ENCODE measurements at regions not wholly inside any gene's neighbourhood (a gene's known extent, or its start where the extent isn't known, plus 50 kb on each side); places are given as distances from the start of the nearest gene placed in this dataset.

DNA sequence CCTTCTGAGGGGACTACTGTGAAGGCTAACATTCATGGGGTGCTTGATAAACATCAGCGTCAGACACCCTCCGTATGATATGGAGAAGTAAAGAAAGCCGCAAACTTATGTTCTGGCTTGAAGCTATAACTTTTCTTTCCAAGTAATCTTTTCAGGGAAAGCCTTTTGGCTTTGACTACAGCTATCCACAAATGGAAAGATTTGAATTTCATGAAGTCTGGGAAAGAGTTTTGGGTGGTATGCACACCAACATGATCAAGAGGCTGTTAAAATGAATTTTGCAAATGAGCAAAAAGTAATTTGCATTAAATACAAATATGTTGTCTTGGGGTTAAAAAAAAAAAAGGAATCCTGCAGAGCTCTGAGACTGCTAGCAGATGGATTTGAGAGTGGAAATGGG is 114.8 kb upstream of the LIMCH1 start:
- ATAC-seq: no peak
- TF ChIP-seq, protein P1, sequence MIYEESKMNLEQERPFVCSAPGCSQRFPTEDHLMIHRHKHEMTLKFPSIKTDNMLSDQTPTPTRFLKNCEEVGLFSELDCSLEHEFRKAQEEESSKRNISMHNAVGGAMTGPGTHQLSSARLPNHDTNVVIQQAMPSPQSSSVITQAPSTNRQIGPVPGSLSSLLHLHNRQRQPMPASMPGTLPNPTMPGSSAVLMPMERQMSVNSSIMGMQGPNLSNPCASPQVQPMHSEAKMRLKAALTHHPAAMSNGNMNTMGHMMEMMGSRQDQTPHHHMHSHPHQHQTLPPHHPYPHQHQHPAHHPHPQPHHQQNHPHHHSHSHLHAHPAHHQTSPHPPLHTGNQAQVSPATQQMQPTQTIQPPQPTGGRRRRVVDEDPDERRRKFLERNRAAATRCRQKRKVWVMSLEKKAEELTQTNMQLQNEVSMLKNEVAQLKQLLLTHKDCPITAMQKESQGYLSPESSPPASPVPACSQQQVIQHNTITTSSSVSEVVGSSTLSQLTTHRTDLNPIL (CRISPR knock-in tag; IDR thresholded peaks at IDR 0.05; ENCODE audit: low read depth): no peak
- TF ChIP-seq TCF4 (CRISPR knock-in tag; IDR thresholded peaks at IDR 0.05; ENCODE audit: borderline replicate concordance): no peak
- TF ChIP-seq ARNTL (CRISPR knock-in tag; IDR thresholded peaks at IDR 0.05; ENCODE audit: borderline replicate concordance, low read depth): no peak
- TF ChIP-seq BACH2 (CRISPR knock-in tag; IDR thresholded peaks at IDR 0.05; ENCODE audit: borderline replicate concordance): no peak

- TF ChIP-seq GLIS3 (CRISPR knock-in tag; IDR thresholded peaks at IDR 0.05) (no peak), ZNF8 (CRISPR knock-in tag; IDR thresholded peaks at IDR 0.05) (no peak), ZNF70 (CRISPR knock-in tag; IDR thresholded peaks at IDR 0.05) (no peak), ARNTL (CRISPR knock-in tag; IDR thresholded peaks at IDR 0.05; ENCODE audit: borderline replicate concordance, low read depth) (no peak), TOX (CRISPR knock-in tag; IDR thresholded peaks at IDR 0.05; ENCODE audit: borderline replicate concordance) (no peak), OSR1 (CRISPR knock-in tag; IDR thresholded peaks at IDR 0.05) (no peak), ZFP3 (CRISPR knock-in tag; IDR thresholded peaks at IDR 0.05) (no peak), ZFP30 (CRISPR knock-in tag; IDR thresholded peaks at IDR 0.05) (no peak), CSDC2 (CRISPR knock-in tag; IDR thresholded peaks at IDR 0.05) (no peak), BACH2 (CRISPR knock-in tag; IDR thresholded peaks at IDR 0.05; ENCODE audit: borderline replicate concordance) (no peak), PPARA (CRISPR knock-in tag; IDR thresholded peaks at IDR 0.05; ENCODE audit: borderline replicate concordance) (no peak), SNAI2 (CRISPR knock-in tag; IDR thresholded peaks at IDR 0.05) (no peak)
- TF ChIP-seq, protein P2, sequence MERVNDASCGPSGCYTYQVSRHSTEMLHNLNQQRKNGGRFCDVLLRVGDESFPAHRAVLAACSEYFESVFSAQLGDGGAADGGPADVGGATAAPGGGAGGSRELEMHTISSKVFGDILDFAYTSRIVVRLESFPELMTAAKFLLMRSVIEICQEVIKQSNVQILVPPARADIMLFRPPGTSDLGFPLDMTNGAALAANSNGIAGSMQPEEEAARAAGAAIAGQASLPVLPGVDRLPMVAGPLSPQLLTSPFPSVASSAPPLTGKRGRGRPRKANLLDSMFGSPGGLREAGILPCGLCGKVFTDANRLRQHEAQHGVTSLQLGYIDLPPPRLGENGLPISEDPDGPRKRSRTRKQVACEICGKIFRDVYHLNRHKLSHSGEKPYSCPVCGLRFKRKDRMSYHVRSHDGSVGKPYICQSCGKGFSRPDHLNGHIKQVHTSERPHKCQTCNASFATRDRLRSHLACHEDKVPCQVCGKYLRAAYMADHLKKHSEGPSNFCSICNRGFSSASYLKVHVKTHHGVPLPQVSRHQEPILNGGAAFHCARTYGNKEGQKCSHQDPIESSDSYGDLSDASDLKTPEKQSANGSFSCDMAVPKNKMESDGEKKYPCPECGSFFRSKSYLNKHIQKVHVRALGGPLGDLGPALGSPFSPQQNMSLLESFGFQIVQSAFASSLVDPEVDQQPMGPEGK (CRISPR knock-in tag; IDR thresholded peaks at IDR 0.05; ENCODE audit: borderline replicate concordance): no peak
- TF ChIP-seq, protein P3, sequence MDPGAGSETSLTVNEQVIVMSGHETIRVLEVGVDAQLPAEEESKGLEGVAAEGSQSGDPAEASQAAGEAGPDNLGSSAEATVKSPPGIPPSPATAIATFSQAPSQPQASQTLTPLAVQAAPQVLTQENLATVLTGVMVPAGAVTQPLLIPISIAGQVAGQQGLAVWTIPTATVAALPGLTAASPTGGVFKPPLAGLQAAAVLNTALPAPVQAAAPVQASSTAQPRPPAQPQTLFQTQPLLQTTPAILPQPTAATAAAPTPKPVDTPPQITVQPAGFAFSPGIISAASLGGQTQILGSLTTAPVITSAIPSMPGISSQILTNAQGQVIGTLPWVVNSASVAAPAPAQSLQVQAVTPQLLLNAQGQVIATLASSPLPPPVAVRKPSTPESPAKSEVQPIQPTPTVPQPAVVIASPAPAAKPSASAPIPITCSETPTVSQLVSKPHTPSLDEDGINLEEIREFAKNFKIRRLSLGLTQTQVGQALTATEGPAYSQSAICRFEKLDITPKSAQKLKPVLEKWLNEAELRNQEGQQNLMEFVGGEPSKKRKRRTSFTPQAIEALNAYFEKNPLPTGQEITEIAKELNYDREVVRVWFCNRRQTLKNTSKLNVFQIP (CRISPR knock-in tag; IDR thresholded peaks at IDR 0.05; ENCODE audit: borderline replicate concordance, low read depth): no peak
- ATAC-seq: no peak
Observed at GRCh38 chr4:41424522-41424921, 113.4 kb upstream of the LIMCH1 start.

GRCh38 chr4:41425650-41426049 is 112.3 kb upstream of the LIMCH1 start:
- ATAC-seq: no peak
- TF ChIP-seq, protein P1 (CRISPR knock-in tag; IDR thresholded peaks at IDR 0.05; ENCODE audit: low read depth): no peak
- TF ChIP-seq CSDC2 (CRISPR knock-in tag; IDR thresholded peaks at IDR 0.05) (no peak), GLIS3 (CRISPR knock-in tag; IDR thresholded peaks at IDR 0.05) (no peak), CSRNP3 (CRISPR knock-in tag; IDR thresholded peaks at IDR 0.05) (no peak), SNAI2 (CRISPR knock-in tag; IDR thresholded peaks at IDR 0.05) (no peak), ZC3H10 (CRISPR knock-in tag; IDR thresholded peaks at IDR 0.05) (no peak), ARNTL (CRISPR knock-in tag; IDR thresholded peaks at IDR 0.05; ENCODE audit: borderline replicate concordance, low read depth) (no peak), ISL1 (CRISPR knock-in tag; IDR thresholded peaks at IDR 0.05) (no peak), ZNF565 (CRISPR knock-in tag; conservative IDR thresholded peaks at IDR 0.05; ENCODE audit: low read depth) (no peak), BACH2 (CRISPR knock-in tag; IDR thresholded peaks at IDR 0.05; ENCODE audit: borderline replicate concordance) (no peak), TOX (CRISPR knock-in tag; IDR thresholded peaks at IDR 0.05; ENCODE audit: borderline replicate concordance) (no peak), TCF4 (CRISPR knock-in tag; IDR thresholded peaks at IDR 0.05; ENCODE audit: borderline replicate concordance) (no peak)
- TF ChIP-seq, protein P3 (CRISPR knock-in tag; IDR thresholded peaks at IDR 0.05; ENCODE audit: borderline replicate concordance, low read depth): no peak
- TF ChIP-seq, protein P2 (CRISPR knock-in tag; IDR thresholded peaks at IDR 0.05; ENCODE audit: borderline replicate concordance): no peak
